Ovary (tissue), 7 donors: ENCODE measurements at regions not wholly inside any gene's neighbourhood (a gene's known extent, or its start where the extent isn't known, plus 50 kb on each side); places are given as distances from the start of the nearest gene placed in this dataset.

Source experiments
- DNase-seq, 5 donors: peaks; one replicate each; pipeline ENCODE4 v3.0.0-alpha.2; 2019 to 2020
- H3K27ac ChIP-seq, 2 donors: fragments of 200-600 bp; one replicate each; pipeline versions ENCODE4 v1.5.1 to v1.8.0; 2019 to 2022
- H3K27me3 ChIP-seq: fragments of 200-600 bp; one replicate; pipeline ENCODE4 v1.8.0; 2022
- H3K36me3 ChIP-seq: fragments of 200-600 bp; sonication (generic); one replicate; pipeline ENCODE4 v1.5.1; 2019
- H3K4me1 ChIP-seq: one replicate; pipeline ENCODE4 v1.8.1; 2013; ENCODE audit warnings: mild to moderate bottlenecking, moderate library complexity; ENCODE audit not compliant: insufficient read depth
- H3K4me3 ChIP-seq: fragments of 200-600 bp; sonication (generic); one replicate; pipeline ENCODE4 v1.5.1; 2017
- H3K9me3 ChIP-seq, 2 donors: fragments of 200-600 bp in 1 of 2; sonication (generic) in 1 of 2; one replicate each; pipeline versions ENCODE4 v1.5.1 to v1.8.1; 2013 to 2019; ENCODE audit warnings: mild to moderate bottlenecking in 1 of 2, moderate library complexity in 1 of 2
- EP300 ChIP-seq: sonication (generic); formaldehyde crosslinking; IDR thresholded peaks from one replicate; pipeline ENCODE4 v1.6.1; 2017; ENCODE audit warnings: antibody characterized with exemption
- POLR2A ChIP-seq: fragments of 450-650 bp; IDR thresholded peaks from one replicate; pipeline ENCODE4 v1.6.1; 2017; ENCODE audit warnings: antibody characterized with exemption, mild to moderate bottlenecking, moderate library complexity
- WGBS, 3 donors: extraction: QIAGEN DNeasy Blood & Tissue Kit in 1 of 3; methylation state at CpG; one replicate each; pipeline versions ENCODE4 v1.1.5 to v1.1.7; 2013 to 2017; 5-methylcytosine and 5-hydroxymethylcytosine counted together
- intact Hi-C, 4 donors: fragments of 100-400 bp; cut with DNase I; formaldehyde crosslinking; loops; one replicate each; pipeline versions ENCODE4 v1.11.0 to v1.15.1; 2022 to 2023
- TF ChIP-seq, protein P1 (sequence below), 3 donors: fragments of 450-650 bp in 2 of 3; fragments of 200-600 bp in 1 of 3; IDR thresholded peaks; one replicate each; pipeline versions ENCODE4 v1.5.1 to v1.8.0; 2016 to 2022; ENCODE audit warnings: antibody characterized with exemption in 3 of 3, mild to moderate bottlenecking in 1 of 3
- donor health status: DM: no; HTN: no; CAD: no; lungs with moderate emphysema.
- donor health status: DM: no; HTN: no; CAD: no.
- donor health status: Bipolar disorder and iron deficiency.
- donor health status: DM: no; HTN: no; CAD: no.
- donor health status: DM: yes; HTN: yes; CAD: no.

DNA sequence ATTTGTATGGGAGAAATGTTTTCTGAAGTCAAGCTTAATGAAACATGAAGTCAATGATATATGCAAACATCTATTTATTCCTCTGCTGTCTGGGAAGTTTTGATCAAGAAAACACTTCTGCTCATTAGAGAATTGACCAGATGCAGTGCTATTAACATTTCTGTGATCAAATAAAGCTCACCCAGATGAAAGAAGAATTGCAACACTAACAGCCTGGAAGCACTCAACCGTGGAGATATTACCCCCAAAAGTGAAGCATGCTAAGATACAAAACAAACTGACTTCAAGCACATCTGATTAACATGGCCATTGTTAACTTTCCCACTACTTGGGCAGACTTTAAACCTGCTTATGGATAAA, 73.7 kb upstream of the GUCY1A1 start:
- Histone ChIP-seq H3K9me3 (no peaks in the 10 kb centered on the region), H3K36me3 (no peaks in the 10 kb centered on the region), H3K27ac (no peak overlapping the region), H3K4me1 (no peaks in the 10 kb centered on the region), H3K27me3 (no peaks in the 10 kb centered on the region), H3K4me3 (no peak overlapping the region)
- WGBS, 3 donors, result 19 to 45% (median 29%) methylated on average over 1 of the region's 1 CpG
- intact Hi-C loops, result no loop called here
- TF ChIP-seq POLR2A, result no peak
- TF ChIP-seq, protein P1, sequence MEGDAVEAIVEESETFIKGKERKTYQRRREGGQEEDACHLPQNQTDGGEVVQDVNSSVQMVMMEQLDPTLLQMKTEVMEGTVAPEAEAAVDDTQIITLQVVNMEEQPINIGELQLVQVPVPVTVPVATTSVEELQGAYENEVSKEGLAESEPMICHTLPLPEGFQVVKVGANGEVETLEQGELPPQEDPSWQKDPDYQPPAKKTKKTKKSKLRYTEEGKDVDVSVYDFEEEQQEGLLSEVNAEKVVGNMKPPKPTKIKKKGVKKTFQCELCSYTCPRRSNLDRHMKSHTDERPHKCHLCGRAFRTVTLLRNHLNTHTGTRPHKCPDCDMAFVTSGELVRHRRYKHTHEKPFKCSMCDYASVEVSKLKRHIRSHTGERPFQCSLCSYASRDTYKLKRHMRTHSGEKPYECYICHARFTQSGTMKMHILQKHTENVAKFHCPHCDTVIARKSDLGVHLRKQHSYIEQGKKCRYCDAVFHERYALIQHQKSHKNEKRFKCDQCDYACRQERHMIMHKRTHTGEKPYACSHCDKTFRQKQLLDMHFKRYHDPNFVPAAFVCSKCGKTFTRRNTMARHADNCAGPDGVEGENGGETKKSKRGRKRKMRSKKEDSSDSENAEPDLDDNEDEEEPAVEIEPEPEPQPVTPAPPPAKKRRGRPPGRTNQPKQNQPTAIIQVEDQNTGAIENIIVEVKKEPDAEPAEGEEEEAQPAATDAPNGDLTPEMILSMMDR (IDR thresholded peaks at IDR 0.05), result no peak
- no peak for TF ChIP-seq EP300
- DNase-seq, result no peak

DNA sequence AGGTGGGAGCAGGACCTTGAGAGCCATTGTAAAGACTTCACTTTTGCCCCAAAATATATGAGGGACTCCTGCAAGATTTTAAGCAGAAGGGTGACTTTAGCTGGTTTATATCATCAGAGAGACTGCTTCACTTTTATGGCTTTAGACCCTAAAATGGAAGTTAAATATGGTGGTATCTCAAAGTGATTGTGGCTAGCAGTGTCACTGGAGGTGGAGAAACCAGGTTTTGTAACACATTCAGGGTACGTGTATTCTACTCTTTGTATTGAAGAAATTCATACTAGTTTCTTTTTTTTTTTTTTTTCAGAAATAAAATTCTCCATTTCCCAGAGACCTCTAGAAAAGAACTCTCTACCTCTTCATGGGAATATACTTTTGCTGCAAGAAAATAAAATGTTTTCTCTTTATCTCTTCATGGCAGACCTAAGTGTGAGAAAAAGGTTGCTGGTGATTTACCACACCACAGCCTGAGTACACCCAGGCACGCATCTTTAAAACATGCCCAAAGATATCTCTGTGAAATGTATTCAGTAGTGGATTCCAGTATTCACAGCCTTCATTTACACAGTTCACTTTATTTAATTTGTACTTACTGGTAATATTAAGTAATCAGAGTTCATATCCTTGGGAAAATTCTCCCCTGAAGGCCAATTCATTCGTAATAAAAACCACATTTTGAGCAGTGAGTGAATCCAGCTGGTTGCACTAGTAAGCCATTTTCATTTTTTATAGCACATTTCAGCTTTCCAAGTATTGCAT, 74.3 kb upstream of the GUCY1A1 start:
- Histone ChIP-seq H3K4me3 (no peak overlapping the region), H3K27me3 (no peaks in the 10 kb centered on the region), H3K36me3 (no peaks in the 10 kb centered on the region), H3K27ac (no peak overlapping the region), H3K4me1 (no peaks in the 10 kb centered on the region), H3K9me3 (no peaks in the 10 kb centered on the region)
- no peak for DNase-seq
- TF ChIP-seq POLR2A (no peak), EP300 (no peak)
- TF ChIP-seq, protein P1 (IDR thresholded peaks at IDR 0.05), result no peak
- intact Hi-C loops, result no loop called here
- 17 to 24% (median 20%) methylated on average over 3 of the region's 3 CpGs for WGBS, 3 donors

DNA sequence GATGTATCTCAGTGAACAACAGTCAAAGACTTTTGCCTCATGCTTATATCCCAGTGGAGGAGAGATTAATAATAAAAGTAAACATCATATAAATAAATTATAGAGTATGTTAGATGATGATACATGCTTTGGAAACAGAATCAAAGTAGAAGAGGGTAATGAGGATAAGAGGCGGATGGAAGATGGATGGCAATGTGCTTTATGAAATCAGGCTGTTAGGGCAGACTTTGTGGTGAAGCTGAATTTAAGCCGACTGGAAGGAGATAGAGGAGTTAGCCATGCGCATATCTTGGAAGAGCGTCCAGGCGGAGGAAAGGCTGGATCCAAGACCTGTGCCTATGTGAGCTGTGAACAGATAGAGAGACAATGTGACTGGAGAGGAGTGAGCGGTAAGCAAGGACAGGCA, 74.9 kb upstream of the GUCY1A1 start:
- no peaks in the 10 kb centered on the region for H3K4me1 ChIP-seq
- H3K27me3 ChIP-seq, result no peaks in the 10 kb centered on the region
- no peak for DNase-seq
- H3K4me3 ChIP-seq, result no peak overlapping the region
- WGBS, 3 donors, result 54 to 62% (median 57%) methylated on average over 6 of the region's 6 CpGs
- intact Hi-C loops, result no loop called here
- H3K9me3 ChIP-seq, result no peaks in the 10 kb centered on the region
- H3K27ac ChIP-seq, result no peak overlapping the region
- no peaks in the 10 kb centered on the region for H3K36me3 ChIP-seq
- no peak for TF ChIP-seq EP300
- TF ChIP-seq, protein P1 (IDR thresholded peaks at IDR 0.05), result no peak
- TF ChIP-seq POLR2A, result no peak

DNA sequence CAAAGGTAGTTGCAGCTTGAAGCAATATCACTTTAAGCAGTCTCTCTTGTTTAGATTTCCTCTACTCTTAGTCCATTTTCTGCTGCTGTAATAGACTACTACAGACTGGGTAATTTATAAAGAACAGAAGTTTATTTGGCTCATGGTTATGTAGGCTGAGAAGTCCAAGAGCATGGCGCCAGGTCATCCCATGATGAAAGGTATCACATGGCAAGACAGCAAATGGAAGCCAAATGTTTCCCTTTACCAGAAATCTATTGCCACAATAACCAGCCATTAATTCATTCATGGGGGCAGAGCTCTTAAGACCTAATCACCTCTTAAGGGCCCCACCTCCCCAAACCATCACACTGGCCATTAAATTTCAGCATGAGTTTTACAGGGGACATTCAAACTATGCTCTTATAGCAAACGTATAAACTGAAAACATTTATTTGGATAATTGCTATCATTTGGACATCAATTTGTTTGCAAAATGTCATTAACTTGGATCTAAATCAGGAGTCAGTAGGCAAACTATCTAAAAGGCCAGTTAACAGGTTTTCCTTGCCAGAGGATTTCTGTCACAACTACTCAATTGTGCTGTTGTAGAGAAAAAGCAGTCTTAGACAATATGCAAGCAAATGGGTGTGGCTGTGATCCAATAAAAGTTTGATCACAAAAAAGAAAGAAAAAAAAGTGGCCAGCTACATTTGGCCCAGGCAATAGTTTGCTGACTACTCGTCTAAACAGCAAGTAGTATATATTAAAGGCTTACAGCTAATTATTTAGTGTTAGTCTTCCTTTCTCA, 75.7 kb upstream of the GUCY1A1 start:
- no peaks in the 10 kb centered on the region for H3K36me3 ChIP-seq
- WGBS, 3 donors, result 63 to 73% (median 64%) methylated on average over 3 of the region's 3 CpGs
- TF ChIP-seq POLR2A, result no peak
- no peak for TF ChIP-seq EP300
- TF ChIP-seq, protein P1 (IDR thresholded peaks at IDR 0.05), result no peak
- no peaks in the 10 kb centered on the region for H3K9me3 ChIP-seq
- intact Hi-C loops, result no loop called here
- H3K27me3 ChIP-seq, result no peaks in the 10 kb centered on the region
- no peak overlapping the region for H3K27ac ChIP-seq
- no peaks in the 10 kb centered on the region for H3K4me1 ChIP-seq
- no peak overlapping the region for H3K4me3 ChIP-seq
- DNase-seq, result no peak
